HG03521 (cell line): ENCODE measurements at regions not wholly inside any gene's neighbourhood (a gene's known extent, or its start where the extent isn't known, plus 50 kb on each side); places are given as distances from the start of the nearest gene placed in this dataset.

Experiments used
- ATAC-seq: cut with Tn5 transposase; IDR thresholded peaks from one replicate; pipeline ENCODE4 v1.9.1; 2021; ENCODE audit warnings: mild to moderate bottlenecking, moderate library complexity; ENCODE audit not compliant: unreplicated experiment

DNA sequence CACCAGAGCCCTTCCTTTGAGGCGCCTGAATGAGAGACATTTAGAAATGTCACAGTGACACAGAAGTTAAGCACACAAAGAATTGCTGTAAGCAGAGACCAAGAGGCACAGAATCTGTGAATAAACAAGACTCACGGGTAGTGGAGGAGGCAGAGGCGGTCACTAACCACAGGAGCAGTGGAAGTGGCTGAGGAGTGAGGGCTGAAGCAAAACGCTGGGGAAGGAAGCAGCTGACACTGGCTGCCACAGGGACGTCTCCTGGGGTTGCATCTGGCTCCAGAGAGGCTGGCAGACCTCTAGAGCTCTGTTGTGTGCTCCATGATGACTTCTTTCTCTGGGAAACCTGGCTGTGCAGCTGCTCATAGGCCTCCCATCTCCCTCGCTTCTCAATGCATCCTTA is 65.0 kb upstream of the SLC2A12 start:
- ATAC-seq, result no peak

- no peak for ATAC-seq
Observed at GRCh38 chr6:134115715-134116074, 63.3 kb upstream of the SLC2A12 start.

GRCh38 chr6:134114918-134115714 is 62.7 kb upstream of the SLC2A12 start:
- no peak for ATAC-seq

DNA sequence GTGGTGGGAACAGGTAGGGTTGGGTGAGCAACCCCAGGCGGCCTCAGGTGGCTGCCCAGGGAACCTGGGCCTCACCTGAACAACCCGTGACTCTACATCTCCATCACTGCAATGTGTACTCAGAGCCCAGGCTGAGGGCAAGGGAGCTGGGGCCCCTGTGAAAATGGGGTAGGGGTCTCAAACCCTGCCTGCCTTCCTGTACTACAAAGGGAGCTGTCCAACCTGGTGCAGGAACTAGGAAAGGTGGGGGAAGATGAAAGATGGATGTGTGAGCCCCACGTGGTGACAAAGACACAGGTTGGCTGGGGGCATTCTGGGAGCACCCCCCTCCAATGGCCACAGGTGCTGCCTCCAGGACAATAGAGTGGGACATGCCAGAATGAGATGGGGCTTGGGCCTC is 62.1 kb upstream of the SLC2A12 start:
- ATAC-seq, result no peak

GRCh38 chr6:134111726-134112125 is 59.3 kb upstream of the SLC2A12 start:
- no peak for ATAC-seq

DNA sequence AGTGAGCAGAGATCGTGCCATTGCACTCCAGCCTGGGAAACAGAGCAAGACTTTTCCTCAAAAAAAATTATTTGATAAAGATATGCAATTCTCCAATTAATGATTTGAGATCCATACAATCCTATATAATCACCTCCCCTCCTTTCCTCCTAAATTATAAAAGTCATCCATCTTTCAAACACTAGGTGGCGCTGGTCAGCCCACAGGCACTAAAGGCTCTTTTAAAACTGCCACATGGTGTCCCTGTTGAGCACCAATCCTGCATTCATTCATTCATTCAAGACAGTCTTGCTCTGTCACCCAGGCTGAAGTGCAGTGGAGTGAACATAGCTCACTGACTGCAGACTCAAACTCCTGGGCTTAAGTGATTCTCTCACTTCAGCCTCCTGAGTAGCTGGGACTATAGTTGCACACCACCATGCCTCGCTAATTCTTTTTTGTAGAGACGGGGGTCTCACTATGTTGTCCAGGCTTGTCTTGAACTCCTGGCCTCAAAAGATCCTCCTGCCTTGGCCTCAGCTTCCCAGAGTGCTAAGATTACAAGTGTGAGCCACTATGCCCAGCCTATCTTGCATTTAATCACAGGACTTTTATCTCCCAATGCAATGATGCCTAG is 58.7 kb upstream of the SLC2A12 start:
- peak; percentile 67 for ATAC-seq

DNA sequence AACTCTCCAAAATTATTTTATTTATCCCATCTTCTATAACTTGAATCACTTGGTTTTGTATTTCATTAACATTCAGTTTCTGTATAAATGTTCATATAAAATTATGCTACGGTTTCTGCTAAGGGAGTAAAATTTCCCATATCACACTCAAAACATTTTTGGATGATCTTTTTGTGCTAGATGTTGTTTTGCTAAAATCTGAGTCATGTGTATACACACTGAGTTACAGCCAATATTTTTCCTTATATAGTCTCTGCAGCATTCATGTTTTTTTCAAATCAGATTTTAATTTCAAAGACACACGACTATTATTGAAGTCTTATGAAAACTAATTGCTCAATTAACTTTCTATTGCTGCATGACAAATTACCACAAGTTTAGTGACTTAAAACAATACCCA is 54.3 kb upstream of the SLC2A12 start:
- ATAC-seq, result no peak

- no peak for ATAC-seq
Observed at GRCh38 chr6:134105940-134106339, 53.5 kb upstream of the SLC2A12 start.

DNA sequence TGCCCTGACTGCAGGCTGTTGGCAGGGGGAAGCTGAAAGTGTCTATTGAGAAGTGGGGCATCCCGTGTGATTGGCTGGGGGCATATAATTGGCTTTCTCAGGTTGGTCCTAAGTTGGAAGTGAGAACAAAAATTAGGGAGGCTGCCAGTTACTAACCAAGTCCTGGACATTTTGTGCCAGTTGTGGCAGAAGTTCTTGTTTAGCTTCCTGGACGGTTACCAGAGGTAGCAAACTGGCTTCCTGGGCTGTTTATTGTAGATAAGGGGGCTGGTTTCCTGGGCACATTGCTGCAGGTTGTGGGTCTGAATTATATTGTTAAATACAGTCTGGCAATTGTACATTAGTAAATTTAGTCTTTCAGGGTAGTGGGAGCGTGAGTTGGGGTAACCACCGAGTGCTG is 50.6 kb upstream of the SLC2A12 start:
- ATAC-seq, result no peak
